ENCODE measurements at regions not wholly inside any gene's neighbourhood (a gene's known extent, or its start where the extent isn't known, plus 50 kb on each side); places are given as distances from the start of the nearest gene placed in this dataset.

GRCh38 chr13:68232351-68233130 is 1002.4 kb upstream of the PCDH9 start:
- TF ChIP-seq, protein P1, sequence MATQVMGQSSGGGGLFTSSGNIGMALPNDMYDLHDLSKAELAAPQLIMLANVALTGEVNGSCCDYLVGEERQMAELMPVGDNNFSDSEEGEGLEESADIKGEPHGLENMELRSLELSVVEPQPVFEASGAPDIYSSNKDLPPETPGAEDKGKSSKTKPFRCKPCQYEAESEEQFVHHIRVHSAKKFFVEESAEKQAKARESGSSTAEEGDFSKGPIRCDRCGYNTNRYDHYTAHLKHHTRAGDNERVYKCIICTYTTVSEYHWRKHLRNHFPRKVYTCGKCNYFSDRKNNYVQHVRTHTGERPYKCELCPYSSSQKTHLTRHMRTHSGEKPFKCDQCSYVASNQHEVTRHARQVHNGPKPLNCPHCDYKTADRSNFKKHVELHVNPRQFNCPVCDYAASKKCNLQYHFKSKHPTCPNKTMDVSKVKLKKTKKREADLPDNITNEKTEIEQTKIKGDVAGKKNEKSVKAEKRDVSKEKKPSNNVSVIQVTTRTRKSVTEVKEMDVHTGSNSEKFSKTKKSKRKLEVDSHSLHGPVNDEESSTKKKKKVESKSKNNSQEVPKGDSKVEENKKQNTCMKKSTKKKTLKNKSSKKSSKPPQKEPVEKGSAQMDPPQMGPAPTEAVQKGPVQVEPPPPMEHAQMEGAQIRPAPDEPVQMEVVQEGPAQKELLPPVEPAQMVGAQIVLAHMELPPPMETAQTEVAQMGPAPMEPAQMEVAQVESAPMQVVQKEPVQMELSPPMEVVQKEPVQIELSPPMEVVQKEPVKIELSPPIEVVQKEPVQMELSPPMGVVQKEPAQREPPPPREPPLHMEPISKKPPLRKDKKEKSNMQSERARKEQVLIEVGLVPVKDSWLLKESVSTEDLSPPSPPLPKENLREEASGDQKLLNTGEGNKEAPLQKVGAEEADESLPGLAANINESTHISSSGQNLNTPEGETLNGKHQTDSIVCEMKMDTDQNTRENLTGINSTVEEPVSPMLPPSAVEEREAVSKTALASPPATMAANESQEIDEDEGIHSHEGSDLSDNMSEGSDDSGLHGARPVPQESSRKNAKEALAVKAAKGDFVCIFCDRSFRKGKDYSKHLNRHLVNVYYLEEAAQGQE (IDR thresholded peaks at IDR 0.05) = no peak
- TF ChIP-seq CTCF (IDR thresholded peaks at IDR 0.05; ENCODE audit: low read depth, low read length, missing input control) (no peak), FOXA1 (IDR thresholded peaks at IDR 0.05) (no peak)
- TF ChIP-seq, protein P2, sequence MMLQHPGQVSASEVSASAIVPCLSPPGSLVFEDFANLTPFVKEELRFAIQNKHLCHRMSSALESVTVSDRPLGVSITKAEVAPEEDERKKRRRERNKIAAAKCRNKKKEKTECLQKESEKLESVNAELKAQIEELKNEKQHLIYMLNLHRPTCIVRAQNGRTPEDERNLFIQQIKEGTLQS (IDR thresholded peaks at IDR 0.05) = no peak
- TF ChIP-seq, protein P3, sequence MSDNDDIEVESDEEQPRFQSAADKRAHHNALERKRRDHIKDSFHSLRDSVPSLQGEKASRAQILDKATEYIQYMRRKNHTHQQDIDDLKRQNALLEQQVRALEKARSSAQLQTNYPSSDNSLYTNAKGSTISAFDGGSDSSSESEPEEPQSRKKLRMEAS (IDR thresholded peaks at IDR 0.05) = no peak
